ENCODE measurements at regions not wholly inside any gene's neighbourhood (a gene's known extent, or its start where the extent isn't known, plus 50 kb on each side); places are given as distances from the start of the nearest gene placed in this dataset.
"Not testable (repeated sequence)": the region's sequence is repeated elsewhere in the genome, so short reads cannot be mapped to it uniquely, and the experiment has no call there.

DNA sequence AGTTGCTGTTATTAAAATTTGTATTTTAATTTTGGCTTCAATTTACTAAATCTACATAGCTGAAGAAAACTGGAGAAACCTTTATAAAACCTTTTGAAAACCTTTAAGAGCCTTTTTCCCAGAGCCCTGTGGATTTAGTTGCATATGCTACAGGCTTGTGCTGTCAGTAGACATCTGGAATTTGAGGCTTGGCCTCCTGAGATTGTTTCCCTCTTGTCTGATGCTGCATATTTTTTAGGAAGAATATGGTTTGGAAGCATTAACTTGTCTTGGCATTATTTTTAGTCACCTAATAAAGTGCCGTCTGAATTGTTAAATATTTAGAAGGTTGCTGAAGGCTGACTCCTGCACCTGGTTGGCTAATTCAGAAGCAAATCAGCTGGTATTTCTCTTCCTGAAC lies 369.4 kb downstream of the UTRN start:
- no peak for DNase-seq (ENCODE audit: low read depth)

DNA sequence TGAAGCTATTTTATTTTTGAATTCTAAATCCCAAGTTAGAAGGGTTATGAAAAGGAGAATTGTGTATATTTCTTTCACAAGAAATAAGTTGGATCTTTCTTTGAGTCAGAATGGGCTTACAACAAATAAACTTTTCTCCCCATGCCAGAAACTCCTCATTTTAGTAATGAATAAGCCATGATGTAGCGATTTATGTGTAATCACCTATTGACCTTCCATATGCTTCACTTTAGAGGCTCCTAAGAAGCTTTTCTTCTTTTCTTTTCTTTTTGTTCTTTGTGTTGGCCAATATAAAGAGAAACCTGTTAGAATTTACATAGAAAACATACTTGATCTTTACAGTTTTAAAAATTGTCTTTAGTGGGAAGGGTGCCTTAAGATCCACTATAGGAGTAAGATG lies 370.2 kb downstream of the UTRN start:
- DNase-seq (ENCODE audit: low read depth) = no peak

DNA sequence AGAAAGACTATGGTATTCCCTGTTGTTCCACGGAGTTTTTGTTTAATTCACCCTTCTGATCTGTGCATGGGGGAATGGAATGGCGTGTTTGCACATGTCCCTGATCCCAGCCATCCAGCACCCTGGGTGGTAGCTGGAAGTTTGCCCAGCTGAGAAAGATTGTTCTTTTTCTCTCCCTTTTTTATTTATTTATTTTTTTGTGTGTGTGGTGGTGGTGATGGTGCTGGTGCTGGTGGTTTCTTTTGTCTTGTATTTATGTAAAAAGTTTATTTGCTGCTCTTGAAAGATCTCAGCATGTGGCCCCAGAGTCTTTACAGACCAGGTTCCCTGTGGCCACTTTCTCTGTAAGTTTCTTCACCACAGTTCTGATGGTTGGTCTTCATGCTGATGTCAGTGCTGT lies 372.6 kb downstream of the UTRN start:
- DNase-seq (ENCODE audit: low read depth) = peak; percentile 42

DNA sequence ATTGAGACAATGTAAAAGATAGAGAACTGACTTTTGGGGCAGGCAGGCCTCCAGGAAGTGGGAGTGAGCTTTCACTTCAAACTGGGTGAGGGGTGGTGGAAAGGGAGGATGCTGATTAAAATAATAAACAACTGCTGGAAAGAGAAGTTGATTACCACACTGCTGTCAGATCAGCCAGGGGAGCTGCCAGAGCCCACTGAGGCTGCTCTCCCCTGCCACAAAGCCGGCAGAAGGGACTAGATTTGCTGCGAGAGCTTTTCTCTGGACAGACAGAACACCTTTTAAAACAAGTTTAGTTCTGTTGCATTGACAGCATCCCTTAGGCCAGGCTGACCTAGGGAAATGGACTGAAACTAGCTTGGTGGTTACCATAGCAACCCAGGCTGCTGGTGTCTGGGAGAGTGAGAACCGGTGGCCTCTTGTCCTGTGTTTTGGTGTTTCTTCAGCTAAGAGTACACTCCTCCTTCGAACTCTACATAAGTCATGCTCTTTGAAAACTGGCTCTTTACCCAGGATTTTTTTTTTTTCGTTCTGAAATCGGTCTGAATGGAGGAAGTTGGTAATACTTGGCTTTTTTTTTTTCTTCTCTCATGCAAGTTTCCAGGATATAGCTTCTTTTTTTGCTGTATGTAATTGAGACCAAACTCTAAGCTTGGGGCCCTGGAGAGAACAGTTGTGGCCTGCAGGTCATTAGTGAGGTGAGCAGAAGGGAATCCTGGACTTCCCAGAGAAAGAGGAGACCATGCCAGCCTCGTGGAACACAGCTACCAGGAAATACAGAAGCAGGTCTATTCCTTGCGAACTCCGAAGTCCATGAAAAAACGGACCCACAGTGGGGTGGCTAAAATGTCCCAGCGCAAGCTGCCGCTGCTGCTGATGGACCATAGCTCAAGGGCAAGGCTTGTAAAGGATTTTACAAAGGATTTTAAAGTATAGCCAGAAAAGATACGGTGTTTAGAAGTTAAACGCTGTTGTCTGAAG lies 374.4 kb downstream of the UTRN start:
- DNase-seq (ENCODE audit: low read depth) = peak; percentile 68

GRCh38 chr6:144660561-144661115 lies 375.5 kb downstream of the UTRN start:
- DNase-seq (ENCODE audit: low read depth) = no peak

DNA sequence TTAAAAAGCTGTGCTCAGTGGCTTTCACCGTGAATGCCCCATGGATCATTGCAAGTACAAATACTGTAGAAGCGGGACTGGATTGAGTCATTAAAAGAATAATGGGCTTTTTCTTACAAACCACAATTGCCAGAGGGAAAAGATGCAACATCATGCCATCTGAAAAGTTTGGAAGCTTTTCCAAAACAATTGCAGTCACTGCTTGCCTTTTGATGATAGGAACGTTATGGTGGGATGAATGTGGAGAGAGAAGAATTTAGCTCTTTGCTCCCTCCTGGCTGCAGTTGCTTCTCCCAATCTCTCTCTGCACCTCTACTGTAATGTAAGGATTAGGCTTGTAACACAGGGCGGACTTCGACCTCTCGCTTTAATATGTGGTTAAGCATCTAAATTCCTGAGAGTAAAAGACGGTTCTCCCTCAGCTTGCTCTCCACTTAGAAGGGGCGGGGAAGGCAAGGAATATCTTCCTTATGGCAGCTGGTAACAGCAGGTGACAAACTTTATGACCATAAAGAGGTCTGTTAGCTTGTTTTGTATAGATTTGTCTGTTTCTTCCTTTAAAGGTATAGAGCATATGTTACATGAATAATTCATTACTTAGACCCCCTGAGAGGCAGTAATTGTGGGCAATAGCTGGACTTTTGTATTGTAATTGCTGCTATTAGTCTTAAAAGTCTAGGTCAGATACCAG lies 376.1 kb downstream of the UTRN start:
- DNase-seq (ENCODE audit: low read depth) = no peak

DNA sequence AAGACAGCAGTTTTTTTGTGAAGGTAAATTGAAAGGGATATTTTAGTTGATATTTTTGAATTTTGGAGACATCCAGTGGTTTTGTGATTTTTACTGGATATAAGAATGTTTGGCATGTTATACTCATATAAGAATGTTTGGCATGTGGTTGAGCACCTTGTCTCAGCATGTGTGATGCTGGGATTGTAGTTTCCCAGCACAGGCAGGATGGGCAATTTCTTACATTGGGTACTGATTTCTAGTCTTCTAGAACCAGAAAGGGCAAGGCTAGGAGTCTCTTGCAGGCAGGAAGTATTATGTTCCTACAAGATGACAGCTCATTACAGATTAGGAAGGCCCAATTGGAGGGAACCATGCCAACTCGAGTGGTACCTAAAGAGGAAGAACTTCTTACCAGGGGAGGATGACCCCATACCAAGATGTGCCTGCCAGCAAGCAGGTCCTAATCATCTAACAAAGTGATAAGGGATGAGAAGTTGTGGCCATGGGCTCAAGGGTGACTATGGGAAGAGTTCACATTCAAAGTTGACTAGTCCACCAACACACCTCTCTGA lies 377.8 kb downstream of the UTRN start:
- DNase-seq (ENCODE audit: low read depth) = no peak

- DNase-seq (ENCODE audit: low read depth) = no peak
Observed at GRCh38 chr6:144664281-144664680, 379.1 kb downstream of the UTRN start.

- no peak for DNase-seq (ENCODE audit: low read depth)
Observed at GRCh38 chr6:144664947-144665346, 379.8 kb downstream of the UTRN start.

- no peak for DNase-seq (ENCODE audit: low read depth)
Observed at GRCh38 chr6:144665932-144666450, 380.9 kb downstream of the UTRN start.

DNA sequence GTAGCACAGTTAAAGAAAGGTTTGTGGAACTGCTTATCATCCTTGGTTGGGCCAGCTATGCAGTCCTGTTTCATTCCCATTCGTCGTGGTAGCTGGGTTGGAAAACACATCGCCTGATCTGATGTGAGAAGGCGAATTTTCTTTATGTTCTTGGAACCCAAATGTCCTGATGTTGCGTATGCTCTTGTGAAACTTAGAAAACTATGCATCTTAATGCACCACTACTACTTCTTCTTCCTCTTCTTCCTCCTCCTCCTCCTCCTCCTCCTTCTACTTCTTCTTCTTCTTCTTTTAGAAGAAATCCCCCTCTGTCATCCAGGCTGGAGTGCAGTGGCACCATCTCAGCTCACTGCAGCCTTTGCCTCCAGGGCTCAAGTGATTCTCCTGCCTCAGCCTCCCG lies 381.6 kb downstream of the UTRN start:
- DNase-seq (ENCODE audit: low read depth) = no peak

DNA sequence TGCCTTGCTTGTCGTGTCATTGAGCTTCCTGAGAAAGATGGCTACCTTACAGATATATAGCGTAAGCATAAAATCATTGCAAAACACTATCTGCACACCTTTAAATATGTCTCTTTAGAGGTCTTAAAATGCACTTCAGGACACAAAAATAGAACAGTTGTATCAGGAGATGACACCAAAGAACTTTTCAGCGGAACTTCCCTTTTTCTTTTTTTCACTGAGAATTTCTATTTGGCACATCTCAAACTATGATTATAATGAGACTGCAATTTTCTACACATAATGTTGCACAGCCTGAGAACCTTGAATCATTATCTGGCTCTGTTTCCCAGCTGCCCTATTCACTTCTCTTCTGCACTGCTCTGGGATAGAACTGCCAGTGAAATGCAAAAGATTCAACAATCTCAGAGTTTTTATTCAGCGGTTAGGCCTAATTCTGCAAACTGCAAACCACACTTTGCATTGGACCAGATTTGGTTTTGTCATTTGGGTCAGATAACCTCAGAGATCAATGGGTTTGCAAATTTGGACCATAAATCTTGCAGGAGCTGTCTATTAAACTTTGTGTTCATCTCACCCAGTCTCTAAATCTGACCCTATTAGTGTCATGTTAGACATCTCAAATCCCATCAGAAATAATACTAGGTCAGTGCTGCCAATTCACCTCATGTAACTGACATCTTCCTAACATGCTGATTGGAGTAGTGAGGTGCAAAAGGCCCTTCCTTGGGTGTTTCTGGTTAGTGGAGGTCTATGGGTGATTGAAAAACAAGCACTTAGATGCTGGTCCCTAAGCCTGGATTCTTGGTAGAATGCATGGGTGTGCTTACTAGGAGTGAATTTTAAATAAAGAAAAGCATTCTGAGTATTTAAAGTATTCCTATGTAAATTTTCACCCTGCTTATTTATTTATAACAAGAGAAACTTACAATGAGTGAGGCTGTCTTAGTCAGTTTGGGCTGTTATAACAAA lies 382.7 kb downstream of the UTRN start:
- DNase-seq (ENCODE audit: low read depth) = no peak

DNA sequence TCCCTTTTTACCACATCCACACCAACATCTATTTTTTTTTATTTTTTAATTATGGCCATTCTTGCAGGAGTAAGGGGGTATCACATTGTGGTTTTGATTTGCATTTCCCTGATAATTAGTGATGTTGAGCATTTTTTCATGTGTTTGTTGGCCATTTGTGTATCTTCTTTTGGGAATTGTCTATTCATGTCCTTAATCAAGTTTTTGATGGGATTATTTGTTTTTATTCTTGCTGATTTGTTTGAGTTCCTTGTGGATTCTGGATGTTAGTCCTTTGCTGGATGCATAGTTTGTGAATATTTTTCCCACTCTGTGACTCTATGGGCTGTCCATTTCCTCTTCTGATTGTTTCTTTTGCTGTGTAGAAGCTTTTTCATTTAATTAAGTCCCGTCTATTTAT lies 385.1 kb downstream of the UTRN start:
- not testable (repeated sequence) for DNase-seq (ENCODE audit: low read depth)

DNA sequence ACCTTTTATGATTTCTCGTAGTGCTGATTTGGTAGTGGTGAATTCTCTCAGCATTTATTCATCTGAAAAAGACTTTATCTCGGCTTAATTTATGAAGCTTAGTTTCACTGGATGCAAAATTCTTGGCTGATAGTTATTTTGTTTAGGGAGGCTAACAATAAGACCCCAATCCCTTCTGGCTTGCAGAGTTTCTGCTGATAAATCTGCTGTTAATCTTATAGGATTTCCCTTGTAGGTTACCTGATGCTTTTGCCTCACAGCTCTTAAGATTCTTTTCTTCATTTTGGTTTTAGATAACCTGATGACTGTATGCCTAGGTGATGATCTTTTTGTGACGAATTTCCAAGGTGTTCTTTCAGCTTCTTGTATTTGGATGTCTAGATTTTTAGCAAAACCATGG lies 388.7 kb downstream of the UTRN start:
- no peak for DNase-seq (ENCODE audit: low read depth)

- DNase-seq (ENCODE audit: low read depth) = peak; percentile 95
Observed at GRCh38 chr6:144675231-144675861, 390.2 kb downstream of the UTRN start.

GRCh38 chr6:144676310-144676709 lies 391.2 kb downstream of the UTRN start:
- DNase-seq (ENCODE audit: low read depth) = not testable (repeated sequence)

DNA sequence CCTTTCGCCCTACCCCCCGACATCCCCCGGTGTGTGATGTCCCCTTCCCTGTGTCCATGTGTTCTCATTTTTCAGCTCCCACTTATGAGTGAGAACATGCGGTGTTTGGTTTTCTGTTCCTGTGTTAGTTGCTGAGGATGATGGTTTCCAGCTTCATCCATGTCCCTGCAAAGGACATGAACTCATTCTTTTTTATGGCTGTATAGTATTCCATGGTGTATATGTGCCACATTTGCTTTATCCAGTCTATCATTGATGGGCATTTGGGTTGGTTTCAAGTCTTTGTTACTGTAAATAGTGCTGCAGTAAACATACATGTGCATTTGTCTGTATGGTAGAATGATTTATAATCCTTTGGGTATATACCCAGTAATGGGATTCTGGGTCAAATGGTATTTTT lies 392.1 kb downstream of the UTRN start:
- not testable (repeated sequence) for DNase-seq (ENCODE audit: low read depth)

DNA sequence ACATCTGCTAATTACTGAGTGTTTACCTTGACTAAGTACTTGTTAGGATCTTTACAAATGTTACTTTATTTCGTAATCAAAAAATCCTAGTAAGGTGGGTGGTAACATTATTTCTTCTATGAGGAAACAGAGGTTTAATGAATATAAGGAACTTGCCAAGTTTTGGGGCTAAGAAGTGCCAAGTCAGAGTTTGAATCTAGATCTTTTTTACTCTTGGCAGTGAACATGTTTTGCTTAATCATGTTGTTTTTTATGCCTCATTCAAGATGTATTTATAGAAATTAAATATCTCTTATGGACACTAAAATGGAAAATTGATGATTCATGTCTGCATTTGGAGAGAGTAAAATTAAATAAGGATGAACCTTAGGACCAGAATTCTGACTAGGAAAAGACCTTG lies 393.7 kb downstream of the UTRN start:
- DNase-seq (ENCODE audit: low read depth) = peak; percentile 86

DNA sequence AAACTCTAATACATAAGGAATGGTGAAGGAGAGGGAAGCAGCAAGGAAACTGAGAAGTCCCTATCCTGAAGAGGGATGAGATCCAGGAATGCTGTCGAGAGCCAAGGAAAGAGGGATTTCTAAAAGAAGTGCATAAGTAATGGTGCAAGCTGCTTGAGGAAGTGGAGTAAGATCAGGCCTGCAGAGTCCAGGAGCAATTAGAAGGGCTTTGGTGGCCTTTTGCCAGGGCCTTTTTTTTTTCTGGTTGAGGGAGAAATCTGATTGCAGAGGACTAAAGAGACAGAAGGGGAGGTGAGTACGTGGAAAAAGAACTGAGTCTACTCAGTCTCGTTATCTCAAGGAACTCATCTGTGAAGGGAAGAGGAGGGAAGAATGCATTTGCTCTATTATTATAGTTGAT lies 396.2 kb downstream of the UTRN start:
- DNase-seq (ENCODE audit: low read depth) = no peak

- no peak for DNase-seq (ENCODE audit: low read depth)
Observed at GRCh38 chr6:144683216-144684070, 398.3 kb downstream of the UTRN start.
